Tibial nerve (tissue), 4 donors: ENCODE measurements at regions not wholly inside any gene's neighbourhood (a gene's known extent, or its start where the extent isn't known, plus 50 kb on each side); places are given as distances from the start of the nearest gene placed in this dataset.

Experiments
- DNase-seq, 2 donors: peaks; one replicate each; pipeline ENCODE4 v3.0.0-alpha.2; 2019; ENCODE audit warnings: low spot score in 2 of 2
- H3K27ac ChIP-seq, 4 donors: fragments of 200-600 bp; sonication (generic) in 3 of 4; one replicate each; pipeline ENCODE4 v1.5.1; 2017 to 2019; ENCODE audit warnings: mild to moderate bottlenecking in 1 of 4
- H3K27me3 ChIP-seq, 2 donors: fragments of 200-600 bp; sonication (generic) in 1 of 2; one replicate each; pipeline versions ENCODE4 v1.5.1 to v1.6.0; 2017 to 2019
- H3K36me3 ChIP-seq, 3 donors: fragments of 200-600 bp; sonication (generic); one replicate each; pipeline ENCODE4 v1.5.1; 2018 to 2019
- H3K4me1 ChIP-seq, 4 donors: fragments of 200-600 bp; sonication (generic) in 3 of 4; one replicate each; pipeline ENCODE4 v1.5.1; 2017 to 2019
- H3K4me3 ChIP-seq, 4 donors: fragments of 200-600 bp; sonication (generic) in 3 of 4; one replicate each; pipeline ENCODE4 v1.5.1; 2017 to 2019; ENCODE audit warnings: mild to moderate bottlenecking in 1 of 4, moderate library complexity in 1 of 4
- H3K9me3 ChIP-seq, 4 donors: fragments of 200-600 bp; sonication (generic) in 3 of 4; one replicate each; pipeline ENCODE4 v1.5.1; 2017 to 2019
- EP300 ChIP-seq, 2 donors: sonication (generic); formaldehyde crosslinking; IDR thresholded peaks; one replicate each; pipeline ENCODE4 v1.6.1; 2017; ENCODE audit warnings: antibody characterized with exemption in 2 of 2, mild to moderate bottlenecking in 1 of 2
- POLR2A ChIP-seq, 2 donors: fragments of 450-650 bp; IDR thresholded peaks; one replicate each; pipeline ENCODE4 v1.6.1; 2017; ENCODE audit warnings: antibody characterized with exemption in 2 of 2, mild to moderate bottlenecking in 2 of 2, moderate library complexity in 2 of 2
- WGBS, 2 donors: methylation state at CpG; one replicate each; pipeline ENCODE4 v1.1.5; 2018; 5-methylcytosine and 5-hydroxymethylcytosine counted together
- TF ChIP-seq, protein P1 (sequence below), 5 experiments: fragments of 200-600 bp in 3 of 5; fragments of 450-650 bp in 2 of 5; sonication (generic) in 3 of 5; IDR thresholded peaks; one replicate each; pipeline ENCODE4 v1.5.1; 2016 to 2019; ENCODE audit warnings: antibody characterized with exemption in 5 of 5, mild to moderate bottlenecking in 3 of 5, moderate library complexity in 2 of 5

DNA sequence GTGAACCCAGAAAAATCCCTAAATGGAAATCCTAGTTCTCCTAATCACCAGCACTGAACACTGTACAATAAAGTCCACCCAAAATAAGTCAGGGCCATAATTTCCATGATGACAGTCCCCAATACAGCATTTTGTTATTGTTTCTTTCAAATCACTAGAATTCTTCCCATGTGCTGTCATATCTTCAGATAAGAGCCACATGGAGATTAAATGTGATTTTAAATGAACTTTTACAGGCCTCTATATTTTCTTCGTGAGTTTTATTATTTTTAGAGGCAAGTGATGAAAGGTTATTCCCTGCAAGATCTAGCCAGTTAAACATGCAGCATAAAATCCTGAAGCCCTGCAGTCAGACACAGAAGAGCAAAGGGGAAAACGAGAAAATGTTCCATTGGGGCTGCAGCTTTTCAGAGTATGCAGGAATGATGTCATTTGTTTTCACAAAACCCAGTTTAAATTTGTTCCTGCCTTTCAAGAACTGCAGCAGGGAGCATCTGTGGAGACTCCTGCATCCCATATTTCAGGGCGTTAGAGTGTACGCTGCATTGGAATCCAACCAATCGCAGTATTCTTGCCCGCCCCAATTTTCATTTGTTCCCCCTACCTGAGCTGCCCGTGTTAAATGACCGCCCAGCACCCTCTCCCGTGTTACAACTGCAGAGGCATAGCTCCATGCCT lies 167.2 kb upstream of the KLF12 start:
- H3K36me3 ChIP-seq: no peaks in the 10 kb centered on the region
- H3K27ac ChIP-seq: no peak overlapping the region
- 36 to 37% methylated on average over 9 of the region's 9 CpGs for WGBS, 2 donors
- H3K27me3 ChIP-seq: no peaks in the 10 kb centered on the region
- TF ChIP-seq, protein P1, sequence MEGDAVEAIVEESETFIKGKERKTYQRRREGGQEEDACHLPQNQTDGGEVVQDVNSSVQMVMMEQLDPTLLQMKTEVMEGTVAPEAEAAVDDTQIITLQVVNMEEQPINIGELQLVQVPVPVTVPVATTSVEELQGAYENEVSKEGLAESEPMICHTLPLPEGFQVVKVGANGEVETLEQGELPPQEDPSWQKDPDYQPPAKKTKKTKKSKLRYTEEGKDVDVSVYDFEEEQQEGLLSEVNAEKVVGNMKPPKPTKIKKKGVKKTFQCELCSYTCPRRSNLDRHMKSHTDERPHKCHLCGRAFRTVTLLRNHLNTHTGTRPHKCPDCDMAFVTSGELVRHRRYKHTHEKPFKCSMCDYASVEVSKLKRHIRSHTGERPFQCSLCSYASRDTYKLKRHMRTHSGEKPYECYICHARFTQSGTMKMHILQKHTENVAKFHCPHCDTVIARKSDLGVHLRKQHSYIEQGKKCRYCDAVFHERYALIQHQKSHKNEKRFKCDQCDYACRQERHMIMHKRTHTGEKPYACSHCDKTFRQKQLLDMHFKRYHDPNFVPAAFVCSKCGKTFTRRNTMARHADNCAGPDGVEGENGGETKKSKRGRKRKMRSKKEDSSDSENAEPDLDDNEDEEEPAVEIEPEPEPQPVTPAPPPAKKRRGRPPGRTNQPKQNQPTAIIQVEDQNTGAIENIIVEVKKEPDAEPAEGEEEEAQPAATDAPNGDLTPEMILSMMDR (IDR thresholded peaks at IDR 0.05): no peak
- TF ChIP-seq POLR2A (IDR thresholded peaks at IDR 0.05) (no peak), EP300 (IDR thresholded peaks at IDR 0.05) (no peak)
- no peak overlapping the region for H3K4me3 ChIP-seq
- no peaks in the 10 kb centered on the region for H3K9me3 ChIP-seq
- no peak for DNase-seq
- H3K4me1 ChIP-seq: peaks cover 0 to 4% (median 0%) of the 10 kb centered on the region in 4 donors

DNA sequence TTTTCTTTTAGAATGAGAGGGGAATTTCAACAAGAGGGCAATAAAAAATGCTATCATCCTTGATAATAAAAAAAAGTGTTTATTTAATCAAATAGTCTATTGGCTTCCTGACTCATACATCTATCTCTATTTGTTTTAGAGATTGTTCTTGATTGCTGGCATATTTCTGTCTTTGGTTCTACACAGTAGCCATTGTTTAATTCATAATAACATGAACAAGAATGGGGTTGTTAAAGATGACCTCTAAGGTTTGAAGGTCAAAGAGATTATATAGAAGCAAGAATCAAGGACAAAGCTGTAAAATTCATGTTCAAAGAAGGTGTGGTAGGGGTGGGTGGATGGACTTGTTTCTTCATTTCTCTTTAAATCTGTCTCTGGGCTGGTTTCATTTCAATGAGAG lies 166.0 kb upstream of the KLF12 start:
- Histone ChIP-seq H3K36me3 (no peaks in the 10 kb centered on the region), H3K4me1 (peaks cover 0 to 4% (median 0%) of the 10 kb centered on the region in 4 donors), H3K27ac (no peak overlapping the region), H3K9me3 (no peaks in the 10 kb centered on the region), H3K4me3 (no peak overlapping the region), H3K27me3 (no peaks in the 10 kb centered on the region)
- TF ChIP-seq EP300 (IDR thresholded peaks at IDR 0.05) (no peak), POLR2A (IDR thresholded peaks at IDR 0.05) (no peak)
- TF ChIP-seq, protein P1 (IDR thresholded peaks at IDR 0.05): no peak
- DNase-seq: no peak

DNA sequence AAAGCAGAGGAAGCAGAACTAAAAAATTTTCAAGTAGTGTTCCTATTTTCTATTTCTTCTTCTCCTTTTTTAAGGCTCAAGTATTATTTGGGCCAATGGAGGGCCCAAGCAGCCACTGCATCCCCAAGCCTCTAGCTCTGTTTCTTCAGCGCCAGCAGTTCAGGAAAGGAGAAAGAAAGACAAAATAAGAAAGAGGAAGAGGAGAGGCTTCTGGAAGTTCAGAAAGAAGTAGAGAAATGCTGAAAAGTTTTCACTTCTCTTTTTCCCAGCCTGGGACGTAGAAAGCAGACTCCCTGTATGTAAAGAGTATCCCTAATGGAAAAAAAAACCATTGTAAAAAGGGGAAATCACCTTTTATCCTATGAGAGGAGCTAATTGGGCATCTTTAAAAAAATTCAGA lies 165.5 kb upstream of the KLF12 start:
- 91 to 94% methylated on average over 2 of the region's 2 CpGs for WGBS, 2 donors
- no peak for DNase-seq
- Histone ChIP-seq H3K9me3 (no peaks in the 10 kb centered on the region), H3K27ac (no peak overlapping the region), H3K4me3 (no peak overlapping the region), H3K4me1 (peaks cover 0 to 4% (median 0%) of the 10 kb centered on the region in 4 donors), H3K27me3 (no peaks in the 10 kb centered on the region), H3K36me3 (no peaks in the 10 kb centered on the region)
- TF ChIP-seq, protein P1 (IDR thresholded peaks at IDR 0.05): no peak
- TF ChIP-seq POLR2A (IDR thresholded peaks at IDR 0.05) (no peak), EP300 (IDR thresholded peaks at IDR 0.05) (peak in 1 of 2 donors; percentile 27)

DNA sequence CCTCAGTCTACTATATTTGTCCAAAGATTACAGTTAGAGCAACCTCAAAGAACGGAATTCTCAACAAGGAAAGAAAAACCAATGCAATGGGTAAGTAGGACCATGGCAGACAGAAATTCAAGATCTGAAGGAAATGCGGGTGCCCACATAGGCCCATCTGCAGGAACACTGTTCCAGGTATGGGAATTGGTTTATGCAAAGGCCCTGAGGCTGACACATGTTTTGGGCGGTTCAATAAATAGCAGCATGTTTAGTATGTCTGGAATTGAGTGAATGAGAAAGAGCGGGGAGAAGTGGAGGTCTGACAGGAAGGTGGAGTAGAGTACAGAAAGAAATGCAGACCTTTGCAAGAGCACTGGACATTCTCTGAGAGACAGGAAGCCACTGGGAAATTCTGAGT lies 164.7 kb upstream of the KLF12 start:
- H3K27me3 ChIP-seq: no peaks in the 10 kb centered on the region
- H3K4me3 ChIP-seq: no peak overlapping the region
- no peak for DNase-seq
- no peak overlapping the region for H3K27ac ChIP-seq
- H3K9me3 ChIP-seq: no peaks in the 10 kb centered on the region
- TF ChIP-seq EP300 (IDR thresholded peaks at IDR 0.05) (no peak), POLR2A (IDR thresholded peaks at IDR 0.05) (no peak)
- TF ChIP-seq, protein P1 (IDR thresholded peaks at IDR 0.05): no peak
- H3K36me3 ChIP-seq: no peaks in the 10 kb centered on the region
- WGBS, 2 donors: 93 to 97% methylated on average over 4 of the region's 4 CpGs
- H3K4me1 ChIP-seq: peaks cover 0 to 4% (median 0%) of the 10 kb centered on the region in 4 donors

GRCh38 chr13:74289861-74290773 lies 155.9 kb upstream of the KLF12 start:
- H3K4me3 ChIP-seq: no peak overlapping the region

More at GRCh38 chr13:74289861-74290773, 155.9 kb upstream of the KLF12 start:
- WGBS, 2 donors: 39 to 41% methylated on average over 10 of the region's 10 CpGs
- peaks cover 0 to 42% (median 19%) of the 10 kb centered on the region in 4 donors for H3K4me1 ChIP-seq
- no peaks in the 10 kb centered on the region for H3K27me3 ChIP-seq
- no peaks in the 10 kb centered on the region for H3K36me3 ChIP-seq
- no peaks in the 10 kb centered on the region for H3K9me3 ChIP-seq
- TF ChIP-seq POLR2A (IDR thresholded peaks at IDR 0.05): no peak
- no peak for TF ChIP-seq EP300 (IDR thresholded peaks at IDR 0.05)
- H3K27ac ChIP-seq: no peak overlapping the region
- DNase-seq: no peak
